ENCODE measurements at regions not wholly inside any gene's neighbourhood (a gene's known extent, or its start where the extent isn't known, plus 50 kb on each side); places are given as distances from the start of the nearest gene placed in this dataset.
"Not testable (repeated sequence)": the region's sequence is repeated elsewhere in the genome, so short reads cannot be mapped to it uniquely, and the experiment has no call there.

GRCh38 chr11:25758145-25758661 lies 573.7 kb upstream of the ANO3 start:
- DNase-seq (ENCODE audit: low spot score): no peak

DNA sequence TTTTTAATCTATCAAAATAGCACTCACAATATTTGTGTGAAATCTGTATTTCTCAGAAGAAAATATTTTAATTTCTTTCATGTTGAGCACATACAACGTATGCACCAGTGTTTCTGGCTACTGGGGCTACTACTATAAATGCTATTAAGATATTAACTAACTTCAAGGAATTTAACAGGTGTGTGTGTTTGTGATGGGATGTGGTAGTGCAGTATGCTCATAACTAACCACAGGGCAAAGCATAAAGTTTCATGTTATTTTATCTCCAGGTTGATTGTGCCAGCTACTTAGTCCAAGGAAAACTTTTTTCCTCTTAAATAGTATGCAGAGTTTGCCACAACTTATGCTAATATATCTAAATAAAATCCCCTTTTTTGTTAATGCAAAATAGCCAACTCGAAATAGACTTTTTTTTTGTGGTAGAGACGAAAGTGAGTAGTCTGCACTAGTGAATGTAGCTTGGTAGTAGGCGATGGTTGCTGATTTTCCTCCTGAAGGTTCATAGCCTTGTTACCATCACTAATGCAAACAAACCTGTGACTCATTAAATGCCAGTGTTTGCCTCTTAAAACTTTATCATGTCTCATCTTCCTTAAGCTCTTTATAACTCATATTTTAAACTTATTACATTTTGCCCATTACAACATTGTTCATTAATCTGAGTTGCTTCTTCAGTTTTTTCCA lies 565.5 kb upstream of the ANO3 start:
- DNase-seq (ENCODE audit: low spot score): no peak

GRCh38 chr11:25769287-25769686 lies 562.6 kb upstream of the ANO3 start:
- DNase-seq (ENCODE audit: low spot score): no peak

DNA sequence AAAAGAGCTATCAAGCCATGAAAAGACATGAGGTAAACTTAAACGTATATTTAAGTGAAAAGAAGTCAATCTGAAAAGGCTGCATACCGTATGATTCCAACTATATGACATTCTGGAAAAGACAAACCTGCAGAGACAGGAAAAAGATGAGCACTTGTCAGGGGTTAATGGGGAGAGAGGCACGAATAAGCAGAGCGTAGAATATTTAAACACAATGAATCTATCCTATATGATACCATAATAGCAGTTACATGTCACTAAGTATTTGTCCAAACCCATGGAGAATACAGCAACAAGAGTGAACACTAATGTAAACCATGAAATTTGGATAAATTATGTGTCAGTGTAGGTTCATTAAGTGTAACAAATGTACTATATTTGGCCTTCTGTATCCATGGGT lies 560.3 kb upstream of the ANO3 start:
- DNase-seq (ENCODE audit: low spot score): no peak

DNA sequence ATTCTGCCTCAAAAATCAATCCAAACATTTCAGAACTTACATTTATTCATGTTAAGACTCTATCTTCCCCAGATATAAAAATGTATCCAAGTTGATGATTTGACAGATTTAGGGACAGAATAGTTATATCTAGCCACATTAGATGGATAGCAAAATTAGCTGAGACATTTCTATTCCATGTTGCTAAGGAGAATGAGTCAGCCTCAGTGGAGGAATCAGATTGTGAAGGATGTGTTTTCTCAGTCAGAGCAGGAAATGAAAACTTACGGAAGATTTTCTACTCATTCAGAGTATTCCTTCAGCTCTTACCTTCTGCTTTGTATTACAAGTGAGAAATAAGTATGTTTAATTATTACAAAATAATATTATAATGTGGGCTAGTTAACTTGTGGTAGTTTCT lies 556.3 kb upstream of the ANO3 start:
- DNase-seq (ENCODE audit: low spot score): no peak

DNA sequence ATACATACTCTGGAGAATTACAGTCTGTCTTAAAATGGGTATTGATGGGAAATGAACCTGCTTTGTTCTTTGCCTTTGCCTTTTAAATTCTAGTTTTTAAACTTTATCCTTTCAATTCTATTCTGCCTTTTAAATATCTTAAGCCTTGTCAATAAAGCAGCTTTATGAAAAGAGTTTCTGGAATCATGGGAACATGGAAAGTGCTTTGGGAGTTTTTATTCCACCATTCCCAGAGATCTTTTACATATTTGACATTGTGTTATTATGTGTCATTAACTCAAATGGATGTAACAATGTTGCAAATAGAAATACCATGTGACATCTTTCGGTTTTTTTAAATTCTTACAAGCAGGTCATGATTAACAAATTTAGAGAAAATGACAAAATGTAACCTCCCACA lies 555.7 kb upstream of the ANO3 start:
- no peak for DNase-seq (ENCODE audit: low spot score)

DNA sequence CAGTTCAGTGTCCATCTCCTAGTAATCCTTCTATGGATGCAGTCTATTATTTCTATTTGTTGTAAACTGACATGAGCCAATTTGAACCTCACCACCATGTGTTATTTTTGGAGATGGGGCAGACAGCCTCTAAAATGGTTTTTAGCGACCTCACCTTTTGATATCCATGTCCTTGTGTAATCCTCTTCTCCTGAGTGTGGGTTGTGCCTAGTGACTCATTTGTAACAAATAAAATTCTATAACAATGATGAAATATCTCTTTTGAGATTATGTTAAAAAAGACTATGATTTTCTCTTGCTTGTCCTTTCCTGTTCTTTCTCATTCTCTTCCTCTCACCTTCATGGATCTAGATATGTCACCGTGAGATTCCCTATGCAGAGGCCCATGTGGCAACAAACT lies 554.6 kb upstream of the ANO3 start:
- no peak for DNase-seq (ENCODE audit: low spot score)

DNA sequence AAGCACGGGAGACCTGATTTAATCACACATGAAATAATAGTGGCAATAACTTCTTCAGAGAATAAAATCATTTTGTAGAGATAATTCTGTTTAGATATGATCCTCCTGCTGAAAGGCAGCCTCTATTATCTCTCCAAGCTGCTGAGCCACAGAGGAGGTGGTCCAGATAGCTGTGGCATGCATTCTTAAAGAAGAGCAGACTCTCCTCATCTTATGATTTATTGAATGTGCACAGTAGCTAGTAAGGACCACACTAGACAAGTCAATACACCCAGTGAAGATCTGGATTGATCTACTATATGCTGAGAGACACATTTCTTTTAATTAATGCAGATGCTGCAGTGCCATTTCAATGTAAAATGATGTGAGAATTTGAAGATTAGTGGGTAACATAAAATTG lies 552.9 kb upstream of the ANO3 start:
- no peak for DNase-seq (ENCODE audit: low spot score)

DNA sequence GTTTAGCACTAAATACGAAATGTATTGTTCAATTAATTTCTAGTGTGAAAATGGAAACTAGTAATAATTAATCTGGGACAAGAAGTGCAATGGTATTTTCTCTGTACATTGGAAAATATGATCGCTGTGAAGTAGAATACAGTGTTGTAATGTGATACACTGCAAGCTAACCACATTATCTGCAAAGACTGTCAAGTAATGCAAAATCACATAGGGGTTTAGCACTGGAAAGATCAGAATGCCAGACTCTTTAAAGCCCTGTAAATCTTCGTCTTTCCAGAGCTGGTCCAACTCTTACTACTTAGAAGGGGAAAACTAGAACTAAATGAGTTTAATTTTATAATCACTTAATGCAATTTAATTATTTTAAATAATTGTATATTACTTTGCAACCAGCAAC lies 544.5 kb upstream of the ANO3 start:
- no peak for DNase-seq (ENCODE audit: low spot score)

GRCh38 chr11:25790396-25790795 lies 541.5 kb upstream of the ANO3 start:
- no peak for DNase-seq (ENCODE audit: low spot score)

- no peak for DNase-seq (ENCODE audit: low spot score)
Measured at GRCh38 chr11:25793637-25794036, 538.3 kb upstream of the ANO3 start.

DNA sequence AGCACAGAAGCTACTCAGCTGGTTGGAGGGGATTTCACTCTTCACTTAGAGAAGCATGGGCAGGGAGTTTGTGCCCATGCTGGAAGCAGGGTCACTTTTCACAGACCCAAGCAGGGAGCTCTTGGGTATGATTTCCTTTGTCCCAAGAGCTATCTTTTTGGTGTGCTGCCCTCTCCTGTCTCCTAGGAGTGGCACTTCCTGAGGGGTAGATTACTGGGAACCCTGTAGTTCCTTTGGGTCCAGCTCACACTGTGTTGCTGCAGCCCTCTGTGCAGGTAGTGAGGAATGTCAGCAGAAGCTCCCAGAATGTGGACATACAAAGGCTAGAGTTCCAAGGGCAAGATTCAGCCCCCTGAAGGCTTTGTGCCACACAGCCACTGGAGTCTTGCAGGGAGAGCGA lies 537.1 kb upstream of the ANO3 start:
- DNase-seq (ENCODE audit: low spot score): no peak

DNA sequence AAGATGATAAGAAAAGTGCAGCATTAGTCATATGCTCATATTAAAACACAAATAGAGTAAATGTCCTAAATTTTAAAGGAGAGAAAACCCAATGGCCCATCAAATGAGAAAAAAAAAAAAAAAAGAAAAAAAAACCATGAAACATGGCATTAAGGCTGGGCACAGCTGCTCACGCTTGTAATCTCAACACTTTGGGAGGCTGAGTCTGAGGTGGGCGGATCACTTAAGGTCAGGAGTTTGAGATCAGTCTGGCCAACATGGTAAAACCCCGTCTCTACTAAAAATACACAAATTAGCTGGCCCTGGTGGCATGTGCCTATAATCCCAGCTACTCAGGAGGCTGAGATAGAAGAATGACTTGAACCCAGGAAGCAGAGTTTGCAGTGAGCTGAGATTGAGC lies 515.5 kb upstream of the ANO3 start:
- no peak for DNase-seq (ENCODE audit: low spot score)

DNA sequence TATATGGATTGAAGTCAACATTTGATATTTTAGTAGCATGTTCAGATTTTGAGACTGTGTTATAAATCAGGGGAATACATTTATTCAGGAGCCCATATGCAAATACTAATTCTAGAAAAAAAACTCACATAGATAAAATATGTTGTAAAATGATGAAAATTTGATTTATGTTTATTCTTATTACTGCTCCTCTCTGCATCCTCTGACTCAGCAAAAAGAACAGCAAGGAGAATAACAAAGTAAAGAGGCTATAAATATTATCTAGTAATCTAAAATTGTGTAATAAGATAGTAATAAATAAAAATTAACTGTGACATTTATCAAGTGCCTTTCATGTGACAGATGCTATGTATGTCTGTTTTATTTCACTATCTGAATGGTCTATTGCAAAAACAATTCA lies 507.2 kb upstream of the ANO3 start:
- no peak for DNase-seq (ENCODE audit: low spot score)

DNA sequence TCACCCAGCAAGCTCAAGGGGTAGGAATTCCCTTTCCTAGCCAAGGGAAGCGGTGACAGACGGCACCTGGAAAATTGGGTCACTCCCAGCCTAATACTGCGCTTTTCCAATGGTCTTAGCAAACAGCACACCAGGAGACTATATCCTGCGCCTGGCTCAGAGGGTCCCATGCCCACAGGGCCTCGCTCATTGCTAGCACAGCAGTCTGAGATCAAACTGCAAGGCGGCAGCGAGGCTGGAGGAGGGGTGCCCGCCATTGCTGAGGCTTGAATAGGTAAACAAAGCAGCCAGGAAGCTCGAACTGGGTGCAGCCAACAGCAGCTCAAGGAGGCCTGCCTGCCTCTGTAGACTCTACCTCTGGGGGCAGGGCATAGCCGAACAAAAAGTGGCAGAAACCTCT lies 500.4 kb upstream of the ANO3 start:
- DNase-seq (ENCODE audit: low spot score): not testable (repeated sequence)

DNA sequence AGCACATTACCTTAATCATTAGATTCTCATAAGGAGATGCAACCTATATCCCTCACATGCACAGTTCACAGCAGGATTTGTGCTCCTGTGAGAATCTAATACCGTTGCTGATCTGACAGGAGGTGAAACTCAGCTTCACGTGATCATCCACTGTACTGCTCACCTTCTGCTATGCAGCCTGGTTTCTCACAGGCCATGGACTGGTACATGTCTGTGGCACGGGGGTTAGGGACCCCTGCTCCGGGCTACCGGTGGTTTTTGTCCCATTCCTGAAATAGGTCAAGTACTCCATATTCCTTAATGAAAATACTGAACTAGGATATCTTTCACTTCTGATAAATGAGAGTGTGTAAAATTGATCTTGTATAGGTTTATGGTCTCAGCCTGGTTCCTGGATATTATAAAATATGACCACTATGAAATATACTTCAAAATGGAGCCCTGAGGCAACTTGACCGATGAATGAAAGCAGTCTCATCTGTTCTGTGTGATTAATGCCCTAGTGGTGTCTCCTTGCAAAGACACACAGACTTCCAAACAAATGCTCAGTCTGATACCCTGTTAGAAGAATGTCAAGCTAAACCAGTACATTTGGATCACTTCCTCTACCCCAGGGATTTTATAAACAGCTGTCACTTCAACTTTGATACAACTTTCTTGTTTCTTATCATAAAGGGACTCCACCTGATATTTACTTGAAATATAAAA lies 492.9 kb upstream of the ANO3 start:
- no peak for DNase-seq (ENCODE audit: low spot score)

DNA sequence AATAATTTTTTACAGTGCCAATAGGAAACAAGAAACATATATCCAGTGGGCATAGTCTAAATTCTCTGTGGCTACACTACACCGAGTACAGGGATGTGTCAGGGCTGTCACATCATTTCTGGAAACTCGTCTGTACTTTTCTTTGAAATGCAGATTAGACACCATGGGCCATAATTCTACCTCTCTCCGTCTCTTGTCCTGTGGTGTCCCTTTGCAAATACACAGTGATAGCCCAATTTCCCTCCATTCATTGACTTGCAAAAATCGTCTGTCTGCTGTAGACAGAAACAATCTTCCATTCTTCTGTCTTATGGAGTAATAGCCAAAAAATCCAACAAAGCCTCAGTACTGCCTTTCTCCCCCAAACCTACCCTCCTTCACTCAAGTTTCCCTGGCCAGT lies 487.1 kb upstream of the ANO3 start:
- DNase-seq (ENCODE audit: low spot score): no peak

DNA sequence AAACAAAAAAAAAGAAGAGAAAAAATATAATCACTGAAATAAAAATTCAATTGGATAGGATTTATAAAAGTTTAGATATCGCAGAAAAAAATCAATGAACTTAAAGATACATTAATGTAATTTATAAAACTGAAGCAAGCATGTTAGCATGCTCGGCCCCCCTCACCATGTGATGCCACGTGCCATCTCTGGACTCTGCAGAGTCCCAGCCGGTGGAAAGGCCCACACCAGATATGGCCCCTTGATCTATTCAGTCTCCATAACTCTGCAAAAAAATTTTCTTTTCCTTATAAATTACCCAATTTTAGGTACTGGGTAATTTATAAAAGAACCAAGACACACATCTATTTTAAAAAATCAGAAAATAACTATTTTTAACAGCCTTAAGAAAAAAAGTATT lies 476.0 kb upstream of the ANO3 start:
- DNase-seq (ENCODE audit: low spot score): no peak

DNA sequence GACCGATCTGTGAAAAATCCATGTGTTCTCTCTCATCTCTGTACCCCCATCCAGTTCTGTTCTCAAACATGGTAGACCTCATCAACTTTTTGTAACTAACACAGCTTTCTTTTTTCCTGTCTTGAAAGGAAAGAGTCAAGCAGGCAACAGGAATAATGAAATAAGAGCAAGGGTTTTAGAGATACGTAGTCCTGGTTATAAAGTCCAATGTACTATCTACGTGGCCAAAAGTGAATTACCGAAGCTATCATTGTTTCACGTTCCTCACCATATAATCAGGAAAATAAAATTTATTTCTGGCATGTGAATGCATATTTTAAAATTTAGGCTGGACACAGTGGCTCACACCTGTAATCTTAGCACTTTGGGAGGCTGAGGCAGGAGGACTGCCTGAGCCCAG lies 472.2 kb upstream of the ANO3 start:
- no peak for DNase-seq (ENCODE audit: low spot score)

DNA sequence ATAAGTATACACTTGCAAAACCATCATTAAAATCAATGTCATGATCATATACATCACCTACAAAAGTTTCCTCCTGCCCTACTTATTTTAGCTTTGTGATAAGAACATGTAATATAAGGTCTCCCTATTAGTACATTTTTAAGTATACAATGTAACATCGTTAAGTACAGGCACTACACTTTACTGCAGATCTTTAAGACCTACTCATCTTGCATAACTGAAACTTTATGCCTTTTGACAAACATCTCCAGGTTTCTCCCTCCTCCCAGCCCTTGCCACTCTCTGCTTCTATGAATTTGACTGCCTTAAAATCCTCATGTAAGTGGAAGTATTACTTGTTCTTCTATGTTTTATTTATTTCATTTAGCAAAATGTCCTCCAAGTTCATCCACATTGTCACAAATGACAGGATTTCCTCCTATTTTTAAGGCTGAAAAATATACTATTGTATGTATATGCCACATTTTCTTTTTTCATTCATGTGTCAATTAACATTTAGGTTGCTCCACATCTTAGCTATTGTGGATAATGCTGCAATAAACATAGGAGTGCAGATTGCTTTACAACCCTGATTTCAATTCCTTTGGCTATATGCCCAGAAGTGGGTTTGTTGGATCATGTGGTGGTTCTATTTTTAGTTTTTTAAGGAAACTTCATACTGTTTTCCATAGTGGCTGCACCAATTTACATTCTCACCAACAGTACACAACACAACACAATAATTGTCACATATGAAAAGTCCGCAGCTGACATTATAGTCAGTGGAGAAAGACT lies 471.1 kb upstream of the ANO3 start:
- no peak for DNase-seq (ENCODE audit: low spot score)

GRCh38 chr11:25862159-25862558 lies 469.8 kb upstream of the ANO3 start:
- DNase-seq (ENCODE audit: low spot score): no peak

- no peak for DNase-seq (ENCODE audit: low spot score)
Measured at GRCh38 chr11:25863986-25864385, 467.9 kb upstream of the ANO3 start.

GRCh38 chr11:25876456-25876965 lies 455.4 kb upstream of the ANO3 start:
- DNase-seq (ENCODE audit: low spot score): no peak

Measured in left forelimb (tissue), 1 donor.